PC-9 (cell line): ENCODE measurements at regions not wholly inside any gene's neighbourhood (a gene's known extent, or its start where the extent isn't known, plus 50 kb on each side); places are given as distances from the start of the nearest gene placed in this dataset.

Source experiments
- CTCF ChIP-seq: fragments of 200-600 bp; sonication (generic); conservative IDR thresholded peaks from 2 replicates; pipeline ENCODE4 v1.6.1; 2017; ENCODE audit warnings: mixed run types, antibody characterized with exemption, mild to moderate bottlenecking, moderate library complexity
- EZH2 ChIP-seq: fragments of 200-600 bp; sonication (generic); IDR thresholded peaks from 2 replicates; pipeline ENCODE4 v1.8.0; 2017; ENCODE audit warnings: antibody characterized with exemption, low read depth

- TF ChIP-seq CTCF (no peak), EZH2 (no peak)
Observed at GRCh38 chr4:178480881-178481280, 1038.6 kb upstream of the AGA start.
